Inflammatory macrophage (primary cell): ENCODE measurements at regions not wholly inside any gene's neighbourhood (a gene's known extent, or its start where the extent isn't known, plus 50 kb on each side); places are given as distances from the start of the nearest gene placed in this dataset.

ENCODE experiments used
- DNase-seq, 2 donors: peaks; one replicate each; pipeline ENCODE4 v3.0.0-alpha.2; 2020 to 2022

DNA sequence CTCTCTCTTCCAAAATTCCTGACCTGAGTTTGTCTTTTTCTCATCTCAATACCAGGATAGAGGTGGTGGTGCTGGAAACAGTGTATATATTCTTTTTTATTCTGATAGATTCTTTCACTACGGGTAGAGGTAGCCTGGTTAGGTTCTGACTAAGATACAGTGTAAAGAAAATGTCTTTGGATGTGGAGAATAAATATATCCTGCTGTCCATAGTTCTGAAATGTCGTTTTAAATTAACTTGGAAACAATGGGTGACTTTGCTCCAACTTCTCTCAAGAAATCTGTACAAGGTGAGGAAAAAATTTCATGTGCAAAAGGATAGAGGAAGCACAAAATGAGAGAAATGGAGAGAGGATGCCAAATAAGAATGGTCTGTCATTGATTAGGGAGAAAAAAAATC, 546.1 kb downstream of the GBA3 start:
- DNase-seq, result no peak

DNA sequence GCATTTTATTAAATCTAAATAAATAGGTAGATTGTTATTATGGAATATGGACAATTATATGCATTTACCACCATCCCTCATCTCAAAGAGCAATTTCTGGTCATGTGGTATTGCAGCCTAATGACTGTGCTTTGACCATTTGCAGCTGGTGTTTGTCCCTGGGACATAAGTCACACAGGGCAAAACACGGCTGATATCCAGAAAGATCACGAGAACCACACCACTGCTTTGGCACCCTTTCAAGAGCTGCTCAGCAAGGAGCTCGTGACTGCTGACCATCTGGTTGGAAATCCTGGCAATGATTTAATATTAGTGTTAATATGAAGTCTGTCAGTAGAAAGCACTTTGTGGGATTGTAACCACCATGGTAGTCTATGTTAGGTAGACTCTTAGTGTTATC, 545.0 kb downstream of the GBA3 start:
- no peak for DNase-seq

DNA sequence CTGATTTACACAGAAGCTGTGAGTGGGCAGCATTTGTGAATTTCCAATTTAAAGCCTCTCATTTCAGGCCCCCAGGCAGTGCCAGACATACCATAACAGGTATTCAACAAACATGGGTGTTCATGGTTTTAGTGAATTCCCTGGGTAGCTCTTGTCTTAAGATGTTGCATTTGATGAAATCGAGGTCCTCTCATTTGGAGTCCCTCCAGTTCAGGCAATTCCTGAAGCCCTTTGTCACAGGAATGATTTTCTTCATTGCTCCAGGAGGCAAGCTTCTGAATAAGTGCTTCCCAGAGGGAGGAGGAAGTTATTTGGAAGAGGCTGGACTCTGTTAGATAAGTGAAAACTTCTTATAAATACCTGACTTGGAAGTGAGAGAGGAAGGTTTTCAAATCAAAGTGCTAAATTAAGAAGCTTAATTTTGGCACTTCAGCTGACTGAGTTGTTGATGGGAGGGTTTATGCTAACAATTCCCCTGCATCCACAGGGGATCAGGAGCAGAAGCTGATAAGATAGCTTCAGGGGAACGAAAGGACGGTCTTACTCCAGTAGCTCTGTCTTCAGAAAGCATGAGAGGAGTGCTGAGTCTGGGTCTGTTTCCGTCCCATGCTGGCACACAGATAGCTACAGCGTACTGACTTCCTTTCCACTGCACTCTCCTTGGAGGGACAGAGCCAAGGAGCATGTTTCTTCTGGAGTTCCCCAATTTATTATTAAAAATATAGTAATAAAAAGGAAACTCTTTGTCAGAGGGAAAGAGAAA, 543.1 kb downstream of the GBA3 start:
- no peak for DNase-seq

DNA sequence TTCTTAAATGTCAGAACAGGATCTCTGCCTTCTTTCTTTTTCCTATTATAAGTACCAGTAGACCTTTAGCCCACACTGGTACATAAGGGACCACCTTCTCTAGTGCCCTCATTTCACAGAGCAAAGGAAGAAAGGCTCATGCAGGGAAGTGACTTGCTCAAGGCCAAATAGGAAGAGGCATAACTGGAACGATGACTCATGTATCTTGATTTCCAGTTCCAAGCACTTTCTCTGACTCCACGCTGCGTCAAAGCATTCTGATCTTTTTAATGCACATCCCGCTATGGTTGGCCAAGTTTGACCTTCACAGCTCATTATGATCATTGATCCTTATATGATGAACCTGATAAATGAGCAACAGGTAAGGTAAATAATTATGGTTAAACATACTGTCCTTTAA, 542.0 kb downstream of the GBA3 start:
- no peak for DNase-seq

DNA sequence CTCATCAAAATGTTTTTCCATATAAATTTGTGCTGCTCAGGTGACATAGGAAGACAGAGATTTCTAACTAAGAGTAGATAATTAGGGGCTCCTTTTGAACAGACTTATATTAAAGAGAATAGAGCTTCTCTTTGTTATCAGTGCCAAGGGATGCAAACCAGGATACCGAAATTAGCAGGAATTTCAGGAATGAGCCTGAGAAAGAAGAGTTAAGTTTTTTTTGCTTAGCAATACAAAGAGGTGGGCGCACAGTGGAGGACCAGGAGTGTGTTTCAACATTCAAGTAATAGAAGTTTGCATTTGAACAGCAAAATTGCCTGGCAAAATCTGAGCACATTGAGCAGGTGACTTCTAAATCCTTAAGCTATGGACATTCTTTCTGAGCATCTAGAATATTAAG, 541.3 kb downstream of the GBA3 start:
- DNase-seq, result no peak

DNA sequence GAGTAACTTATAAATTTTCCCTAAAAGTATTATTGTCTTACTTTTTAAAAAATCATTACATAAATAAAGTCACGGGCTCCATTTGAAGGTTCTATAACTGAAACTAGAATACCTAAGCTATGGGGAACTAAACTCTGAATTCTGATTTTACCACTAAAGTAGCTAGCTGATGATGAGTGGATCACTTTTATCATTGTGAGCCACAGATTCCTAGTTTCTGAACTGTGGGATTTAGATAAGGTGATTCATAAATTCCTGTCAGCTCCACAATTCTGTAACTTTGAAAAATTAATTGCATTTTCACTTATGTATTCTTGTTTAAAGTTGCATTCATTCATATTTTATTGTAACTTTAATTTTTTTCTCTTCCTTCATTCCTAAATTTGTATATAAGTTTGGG, 540.9 kb downstream of the GBA3 start:
- no peak for DNase-seq

DNA sequence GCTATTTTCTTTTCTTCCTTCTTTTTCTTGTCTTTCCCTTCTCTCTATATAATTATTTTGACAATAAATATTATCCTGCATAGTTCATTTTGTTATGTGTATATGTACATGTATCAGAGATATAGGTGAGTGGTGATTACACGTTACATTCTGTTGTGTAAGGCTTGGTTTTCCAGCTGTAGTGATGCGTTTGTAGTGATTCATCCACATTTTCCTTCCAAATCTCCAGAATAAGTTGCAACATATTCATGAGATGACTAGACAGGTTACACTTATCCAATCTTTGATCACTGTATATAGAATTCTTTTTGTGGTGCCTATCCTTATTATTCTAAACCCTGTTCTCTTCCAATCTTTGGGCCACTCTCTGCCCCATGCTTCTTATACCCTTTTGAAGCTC, 540.2 kb downstream of the GBA3 start:
- no peak for DNase-seq

DNA sequence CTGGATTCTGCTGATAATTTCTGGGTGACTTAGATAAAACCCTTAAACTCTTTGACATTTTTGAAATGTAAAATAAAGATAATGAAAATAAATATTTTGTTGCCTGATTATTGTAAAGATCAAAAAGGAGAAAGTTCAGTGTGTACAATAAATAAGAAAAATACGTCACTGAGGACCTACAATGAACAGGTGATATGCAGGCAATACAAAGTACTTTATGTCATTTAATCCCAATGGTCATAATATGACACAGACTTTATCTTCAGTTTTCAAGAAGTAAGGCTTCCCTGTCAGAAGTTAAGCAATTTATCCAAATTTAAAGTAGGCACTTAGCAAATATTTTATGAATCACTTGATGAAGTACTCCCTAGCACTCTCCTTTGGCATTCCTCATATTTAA, 532.8 kb downstream of the GBA3 start:
- no peak for DNase-seq

DNA sequence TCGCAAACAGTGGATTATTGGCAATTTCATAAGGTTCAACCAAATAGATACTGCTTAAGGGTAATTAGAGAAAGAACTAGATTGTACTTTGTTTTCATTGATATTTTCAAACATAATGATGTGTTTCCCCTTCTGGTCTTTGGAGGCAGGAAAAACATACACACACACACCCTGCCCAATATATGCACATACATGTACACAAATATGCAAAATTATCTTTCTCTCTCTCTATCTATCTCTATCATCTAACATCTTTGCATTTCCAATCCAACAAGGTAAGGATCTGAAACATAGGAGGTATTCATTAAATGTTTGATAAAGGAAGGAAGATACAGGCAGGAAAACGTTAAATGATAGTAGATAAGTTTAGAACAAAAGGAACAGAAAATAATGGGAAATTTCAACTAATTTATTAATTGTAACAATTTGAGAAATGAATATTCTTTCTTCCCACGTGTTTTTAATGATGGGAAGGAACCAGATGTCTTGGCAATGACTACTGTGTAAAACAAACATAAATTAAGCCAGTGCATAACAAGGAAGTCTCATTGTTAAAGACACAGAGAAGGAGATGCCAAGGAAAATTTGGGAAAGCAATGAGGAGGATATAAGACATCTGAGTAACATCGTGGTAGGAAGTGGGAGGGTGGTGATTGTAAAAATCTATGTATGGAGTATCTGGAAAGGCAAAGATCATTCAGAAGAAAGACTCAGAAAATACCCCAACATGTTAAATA, 532.1 kb downstream of the GBA3 start:
- DNase-seq, result no peak

DNA sequence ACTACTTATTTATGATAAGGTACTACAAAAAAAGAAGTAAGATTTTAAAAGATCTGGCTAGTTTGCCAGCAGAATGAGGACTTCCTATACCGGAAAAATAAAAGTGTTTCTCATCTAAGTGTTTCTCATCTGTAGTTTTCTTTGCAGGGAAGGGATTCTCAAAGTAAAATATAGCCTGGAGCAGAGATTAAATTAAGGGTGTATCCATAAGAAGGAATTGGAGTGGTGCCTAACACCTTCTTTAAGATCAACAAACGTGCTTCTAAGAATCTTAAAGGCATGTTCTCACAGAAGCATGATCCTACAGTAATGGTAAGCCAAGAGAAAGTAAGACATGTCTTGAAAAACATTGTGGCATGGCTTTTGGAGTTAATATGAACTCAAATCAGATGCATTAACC, 528.2 kb downstream of the GBA3 start:
- DNase-seq, result no peak

DNA sequence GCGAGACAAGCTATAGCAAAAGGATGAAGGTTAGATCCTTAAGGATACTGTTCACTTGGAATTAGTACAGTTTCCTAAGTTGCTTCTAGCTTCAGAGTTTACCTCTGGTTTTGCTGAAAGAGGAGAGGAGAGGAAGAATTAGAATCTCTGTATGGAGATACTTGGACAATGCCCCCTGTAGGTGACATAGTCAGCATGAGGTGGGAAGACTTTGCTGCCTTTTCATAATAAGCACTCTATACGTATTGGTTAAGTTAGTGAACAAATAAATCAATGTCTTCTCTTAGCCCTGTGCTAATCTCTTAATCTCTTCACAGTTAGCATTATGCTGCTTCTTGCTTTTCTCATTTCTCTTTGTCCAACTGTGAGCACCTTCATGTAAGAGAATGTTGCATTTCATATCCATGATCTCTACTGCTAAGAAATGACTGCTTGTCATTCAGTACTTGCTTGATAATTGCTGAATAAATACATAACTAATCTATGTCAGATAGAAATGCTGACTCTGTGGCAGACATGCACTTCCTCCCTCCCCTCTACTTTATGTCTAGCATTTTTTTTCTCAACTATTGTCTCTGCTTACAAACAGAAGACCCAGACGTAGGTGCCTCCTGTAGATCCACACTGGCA, 527.2 kb downstream of the GBA3 start:
- no peak for DNase-seq

DNA sequence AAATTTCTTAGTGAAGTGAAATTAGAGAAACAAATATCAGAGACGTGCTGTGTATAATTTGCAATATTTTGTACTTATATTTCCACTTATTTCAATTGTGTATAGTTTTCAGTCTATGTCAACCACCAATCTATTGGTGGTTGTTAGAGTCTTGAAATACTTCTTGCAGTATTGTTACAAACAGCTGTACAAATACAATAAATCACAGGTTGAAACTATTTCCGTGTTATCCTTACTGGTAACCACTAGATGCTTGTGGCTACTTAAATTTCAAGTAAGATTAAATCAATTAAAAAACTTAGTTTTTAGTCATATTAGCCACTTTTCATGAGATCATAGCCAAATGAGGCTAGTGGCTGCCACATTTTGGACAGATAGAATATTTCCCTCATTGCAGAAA, 520.5 kb downstream of the GBA3 start:
- no peak for DNase-seq

DNA sequence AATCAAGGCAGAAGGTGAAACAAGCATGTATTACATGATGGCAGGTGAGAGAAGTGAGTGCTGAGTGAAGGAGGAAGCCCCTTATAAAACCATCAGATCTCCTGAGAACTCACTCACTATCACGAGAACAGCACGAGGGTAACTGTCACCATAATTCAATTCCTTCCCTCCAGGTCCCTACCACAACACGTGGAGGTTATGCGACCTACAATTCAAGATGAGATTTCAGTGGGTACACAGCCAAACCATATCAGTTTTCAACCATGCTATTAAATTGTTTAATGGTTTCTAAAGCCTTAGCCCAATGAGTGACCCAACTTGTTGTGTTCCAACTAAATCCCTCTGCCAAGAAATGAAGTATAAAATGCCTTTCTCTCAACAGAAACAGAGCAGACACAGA, 519.8 kb downstream of the GBA3 start:
- DNase-seq, result no peak

DNA sequence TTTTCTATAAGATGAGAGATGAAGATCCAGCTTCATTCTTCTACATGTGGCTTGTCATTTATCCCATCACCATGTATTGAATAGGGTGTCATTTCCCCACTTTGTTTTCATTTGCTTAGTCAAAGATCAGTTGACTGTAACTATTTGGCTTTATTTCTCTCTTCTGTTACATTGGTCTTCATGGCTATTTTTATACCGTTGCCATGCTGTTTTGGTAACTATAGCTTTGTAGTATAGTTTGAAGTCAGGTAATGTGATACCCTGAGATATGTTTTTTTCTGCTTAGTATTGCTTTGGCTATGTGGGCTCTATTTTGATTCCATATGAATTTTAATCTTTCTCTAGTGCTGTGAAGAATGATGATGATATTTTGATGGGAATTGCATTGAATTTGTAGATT, 514.3 kb downstream of the GBA3 start:
- DNase-seq, result no peak

DNA sequence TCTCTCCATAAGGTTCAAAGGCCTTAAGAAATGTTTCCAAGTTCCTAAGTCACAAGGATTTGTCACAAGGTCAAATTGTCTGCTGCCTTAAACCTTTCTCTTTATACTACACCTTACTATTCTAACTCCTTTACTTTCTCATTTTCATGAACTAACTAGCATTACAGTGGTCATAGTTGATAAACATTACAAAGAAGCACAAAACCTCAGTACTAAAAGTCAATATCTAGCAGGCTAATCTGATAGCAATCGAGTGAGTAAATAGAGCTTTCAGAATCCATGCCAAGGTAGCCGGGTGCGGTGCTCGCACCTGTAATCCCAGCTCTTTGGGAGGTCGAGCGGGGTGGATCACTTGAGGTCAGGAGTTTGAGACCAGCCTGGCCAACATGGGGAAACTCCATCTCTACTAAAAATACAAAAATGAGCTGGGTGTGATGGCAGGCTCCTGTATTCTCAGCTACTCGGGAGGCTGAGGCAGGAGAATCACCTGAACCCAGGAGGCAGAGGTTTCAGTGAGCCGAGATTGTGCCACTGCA, 510.0 kb downstream of the GBA3 start:
- DNase-seq, result no peak

DNA sequence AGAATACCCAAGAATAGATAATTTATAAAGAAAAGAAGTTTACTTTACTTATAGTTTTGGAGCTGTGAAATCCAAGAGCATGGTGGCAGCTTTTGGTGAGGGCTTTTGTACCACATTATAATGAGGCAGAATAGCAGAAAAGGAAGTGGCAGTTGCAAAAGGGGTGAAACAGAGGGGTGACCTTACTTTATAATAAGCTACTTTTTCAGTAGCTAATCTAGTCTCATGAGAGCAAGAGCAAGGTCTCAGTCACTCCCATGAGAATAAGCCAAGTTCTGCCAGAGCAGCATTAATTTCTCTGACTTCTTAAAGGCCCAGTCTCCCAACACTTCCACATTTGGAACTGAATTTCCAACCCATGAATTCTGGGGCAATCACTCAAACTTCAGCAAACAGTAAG, 502.0 kb downstream of the GBA3 start:
- DNase-seq, result no peak

DNA sequence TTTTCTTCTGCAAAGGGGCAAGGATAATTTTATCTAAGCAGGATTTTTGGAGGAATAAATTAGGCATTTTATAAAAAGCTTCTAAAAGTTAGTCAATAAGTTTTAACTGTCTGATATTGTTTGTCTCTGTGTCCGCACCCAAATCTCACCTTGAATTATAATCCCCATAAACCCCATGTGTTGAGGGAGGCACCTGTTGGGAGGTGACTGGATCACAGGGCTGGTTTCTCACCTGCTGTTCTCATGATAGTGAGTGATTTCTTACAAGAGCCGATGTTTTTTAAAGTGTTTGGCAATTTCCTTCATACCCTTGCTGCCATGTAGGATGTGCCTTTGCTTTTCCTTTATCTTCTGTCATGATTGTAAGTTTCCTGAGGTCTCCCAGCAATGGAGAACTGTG, 481.4 kb downstream of the GBA3 start:
- DNase-seq, result no peak

DNA sequence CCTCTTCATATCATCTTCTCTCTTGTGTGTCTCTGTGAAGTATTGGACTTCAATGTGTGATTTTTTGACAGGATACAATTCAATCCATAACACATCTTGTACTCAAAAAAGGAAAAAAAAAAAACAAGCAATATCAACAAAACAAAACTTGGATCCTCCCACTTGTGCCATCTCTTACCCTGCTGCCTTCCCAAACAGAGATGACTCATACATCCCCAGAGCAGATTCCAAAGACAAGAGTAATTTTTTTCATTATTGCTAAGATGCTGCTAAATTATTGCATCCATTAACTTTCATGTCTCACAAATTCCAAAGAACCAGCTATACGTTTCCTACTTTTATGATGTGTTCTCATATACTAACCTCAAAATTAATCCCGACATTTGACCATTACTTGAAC, 479.2 kb downstream of the GBA3 start:
- DNase-seq, result no peak

DNA sequence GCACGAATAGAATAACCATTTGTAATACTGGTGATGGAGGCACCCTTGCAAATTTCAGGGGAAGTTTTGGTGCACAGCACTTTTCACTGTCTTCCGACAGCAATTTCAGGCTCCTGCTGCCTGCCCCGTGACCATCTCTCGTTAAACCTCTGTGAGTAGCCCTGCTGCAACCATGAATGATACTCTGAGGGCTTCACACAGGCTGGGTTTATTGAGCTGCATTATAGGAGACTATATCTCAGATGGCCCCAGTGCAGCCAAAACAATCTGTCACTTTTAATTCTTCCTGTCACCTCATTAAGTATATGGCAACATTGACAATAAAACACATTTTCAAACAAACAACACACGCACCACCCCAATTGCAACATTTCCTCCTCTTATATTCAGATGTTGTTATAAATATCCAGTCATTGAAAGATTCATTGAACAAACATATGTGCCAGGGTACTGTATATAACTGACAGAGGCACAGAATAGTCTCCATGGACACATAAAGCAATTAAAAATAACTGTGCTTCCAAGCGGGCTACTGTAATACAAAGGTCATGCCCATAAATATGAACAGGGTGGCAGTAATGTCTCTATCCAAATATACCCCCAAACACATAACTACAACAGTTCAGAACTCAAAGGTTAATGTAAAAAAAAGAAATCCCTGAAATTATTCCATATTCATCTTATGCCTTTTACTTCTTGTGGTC, 477.0 kb downstream of the GBA3 start:
- no peak for DNase-seq

DNA sequence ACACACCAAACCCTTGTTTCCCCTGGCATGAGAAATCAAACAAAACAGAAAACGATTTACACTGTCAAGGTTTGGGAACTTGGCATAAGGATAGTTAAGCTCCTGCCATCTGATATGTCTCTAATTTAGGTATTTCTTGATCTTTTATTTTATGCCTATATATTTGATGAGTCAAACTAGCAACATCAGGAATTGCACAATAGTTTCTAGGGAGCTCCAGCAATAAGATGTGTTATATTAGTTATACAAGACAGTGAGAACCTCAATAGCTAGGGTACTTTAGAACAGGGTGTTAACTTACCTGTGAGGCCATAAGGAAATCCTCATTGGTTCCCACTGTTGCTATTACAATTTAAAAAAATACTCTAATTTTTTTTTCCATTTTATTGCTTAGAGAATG, 474.2 kb downstream of the GBA3 start:
- no peak for DNase-seq

DNA sequence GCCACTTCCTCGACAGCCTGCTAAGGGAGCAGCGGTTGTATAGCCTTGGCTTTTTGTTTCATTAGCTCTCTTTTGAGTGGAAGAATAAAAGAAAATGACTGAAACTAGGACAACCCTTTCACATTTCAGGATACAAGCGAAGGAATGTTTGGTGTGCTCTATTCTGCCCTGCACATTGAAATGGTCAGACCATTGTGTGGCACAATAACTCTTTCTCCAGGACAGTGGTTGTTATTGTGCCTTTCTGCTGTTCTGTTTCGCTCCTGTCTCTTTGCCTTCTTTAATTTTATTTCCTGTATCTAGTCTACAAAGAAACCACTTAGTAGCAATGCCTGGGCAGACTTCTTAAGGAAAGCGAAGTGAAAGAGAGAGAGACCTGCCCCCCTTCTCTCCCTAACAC, 473.7 kb downstream of the GBA3 start:
- DNase-seq, result no peak

DNA sequence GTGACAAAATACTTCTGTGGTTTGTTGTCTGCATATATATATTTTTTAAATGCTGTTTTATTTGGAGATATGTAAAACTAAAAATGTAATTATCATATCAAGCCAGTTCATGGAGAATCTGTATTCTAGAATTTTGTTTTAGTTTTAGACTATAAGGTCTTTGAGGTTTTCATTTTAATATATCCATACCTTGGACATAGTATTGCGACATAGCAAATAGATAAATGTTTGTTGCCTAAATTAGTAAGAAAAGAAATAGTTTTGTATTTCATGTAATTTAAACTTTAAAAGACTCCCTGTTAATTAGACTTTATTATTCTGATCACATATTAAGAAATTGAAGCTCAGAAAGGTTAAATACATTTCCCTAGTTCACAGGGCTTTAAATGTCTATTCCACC, 472.9 kb downstream of the GBA3 start:
- DNase-seq, result no peak
